GM12872 (cell line): ENCODE measurements at regions not wholly inside any gene's neighbourhood (a gene's known extent, or its start where the extent isn't known, plus 50 kb on each side); places are given as distances from the start of the nearest gene placed in this dataset.

Source experiments
- CTCF ChIP-seq: IDR thresholded peaks from 3 replicates; pipeline ENCODE4 v1.5.1; 2011; ENCODE audit warnings: low read depth, mild to moderate bottlenecking, low read length, moderate library complexity; ENCODE audit not compliant: insufficient read depth

- no peak for TF ChIP-seq CTCF
Observed at GRCh38 chr9:86843206-86843605, 104.1 kb downstream of the GAS1 start.

- no peak for TF ChIP-seq CTCF
Observed at GRCh38 chr9:86842573-86842972, 104.7 kb downstream of the GAS1 start.

GRCh38 chr9:86839522-86839921, 107.8 kb downstream of the GAS1 start:
- no peak for TF ChIP-seq CTCF

GRCh38 chr9:86838519-86839497, 108.5 kb downstream of the GAS1 start:
- TF ChIP-seq CTCF: no peak

GRCh38 chr9:86837345-86837744, 110.0 kb downstream of the GAS1 start:
- TF ChIP-seq CTCF: no peak

- no peak for TF ChIP-seq CTCF
Observed at GRCh38 chr9:86836797-86837196, 110.5 kb downstream of the GAS1 start.

GRCh38 chr9:86836266-86836665, 111.0 kb downstream of the GAS1 start:
- no peak for TF ChIP-seq CTCF
